ENCODE measurements at regions not wholly inside any gene's neighbourhood (a gene's known extent, or its start where the extent isn't known, plus 50 kb on each side); places are given as distances from the start of the nearest gene placed in this dataset.
"Not testable (repeated sequence)": the region's sequence is repeated elsewhere in the genome, so short reads cannot be mapped to it uniquely, and the experiment has no call there.

DNA sequence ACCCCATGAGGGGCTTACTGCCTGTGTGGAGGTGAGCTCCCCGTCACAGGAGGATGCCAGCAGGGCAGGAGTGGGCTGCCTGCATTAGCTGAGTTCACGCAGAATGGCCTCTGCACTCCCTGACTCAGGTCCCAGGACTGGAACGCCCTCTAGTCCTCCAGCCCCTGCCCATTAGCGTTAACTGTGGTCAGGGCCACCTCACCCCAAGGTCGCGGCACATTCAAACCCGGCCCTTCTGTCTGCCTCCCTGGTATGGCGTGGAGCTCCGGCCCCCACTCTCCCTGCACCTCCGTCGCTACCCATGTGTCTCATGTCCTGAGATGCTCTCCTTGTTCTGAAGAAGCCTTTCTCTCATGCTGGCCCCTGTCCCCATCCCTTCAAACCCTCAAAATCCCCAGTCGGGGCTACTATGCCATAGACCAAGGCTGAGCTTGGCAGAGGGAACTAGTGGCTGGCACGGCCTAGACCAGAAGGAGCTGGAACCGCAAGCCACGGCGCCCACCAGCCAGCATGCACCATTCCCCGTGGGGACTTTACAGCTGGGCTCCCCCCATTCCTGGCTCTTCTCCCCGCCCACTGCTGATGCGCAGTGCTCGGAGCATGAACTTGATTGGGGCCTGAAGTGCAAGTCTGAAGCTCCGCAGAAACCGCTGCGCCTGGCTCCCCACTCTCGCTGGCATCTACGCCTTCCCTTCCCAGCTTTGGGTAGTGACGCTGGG lies 79.5 kb upstream of the RTL6 start:
- no peak for DNase-seq (ENCODE audit: low read depth in 1 of 2, low spot score in 1 of 2)

DNA sequence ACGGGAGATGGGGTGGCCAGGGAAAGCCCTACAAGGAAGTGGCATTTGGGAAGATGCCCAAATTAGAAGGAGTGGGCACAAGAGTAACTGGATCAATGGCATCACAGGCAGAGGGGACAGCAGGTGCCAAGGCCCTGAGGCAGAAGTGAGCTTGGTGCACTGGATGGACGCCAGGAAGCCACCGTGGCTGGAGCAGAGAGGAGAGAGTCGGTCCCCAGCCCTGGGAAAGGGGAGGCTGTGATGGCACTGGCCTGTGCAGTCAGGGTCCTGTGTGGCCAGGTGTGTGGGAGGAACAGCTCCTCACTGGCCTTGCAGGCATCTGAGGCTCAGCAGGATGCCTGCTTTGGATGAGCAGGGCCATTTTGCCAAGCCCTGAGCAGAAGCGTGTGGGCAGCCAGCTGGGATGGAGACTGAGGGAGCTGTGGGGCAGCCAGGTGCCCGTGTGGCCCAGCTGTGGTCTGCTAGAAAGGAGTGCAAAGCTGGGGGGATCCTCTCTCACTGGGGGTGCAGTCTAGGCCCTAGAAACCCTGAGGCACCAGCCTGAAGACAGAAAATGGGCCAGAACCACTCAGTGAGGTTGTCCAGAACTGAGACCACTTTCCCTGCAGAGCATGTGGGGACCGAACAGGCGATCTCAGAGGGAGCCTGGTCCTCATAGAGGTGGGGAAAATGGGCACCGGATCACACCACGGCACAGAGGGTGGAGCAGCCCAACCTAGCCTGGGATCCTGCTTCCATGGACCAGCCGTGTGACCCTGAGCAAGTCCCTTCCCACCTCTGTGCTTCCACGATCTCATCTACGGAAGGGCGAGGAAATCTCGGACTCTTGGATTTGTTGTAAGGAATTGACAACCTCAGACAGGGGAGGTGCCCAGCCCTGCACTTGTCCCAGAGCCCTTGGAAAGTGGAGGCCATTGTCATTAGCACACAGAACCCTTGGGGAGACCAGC lies 78.6 kb upstream of the RTL6 start:
- no peak for DNase-seq (ENCODE audit: low read depth in 1 of 2, low spot score in 1 of 2)

DNA sequence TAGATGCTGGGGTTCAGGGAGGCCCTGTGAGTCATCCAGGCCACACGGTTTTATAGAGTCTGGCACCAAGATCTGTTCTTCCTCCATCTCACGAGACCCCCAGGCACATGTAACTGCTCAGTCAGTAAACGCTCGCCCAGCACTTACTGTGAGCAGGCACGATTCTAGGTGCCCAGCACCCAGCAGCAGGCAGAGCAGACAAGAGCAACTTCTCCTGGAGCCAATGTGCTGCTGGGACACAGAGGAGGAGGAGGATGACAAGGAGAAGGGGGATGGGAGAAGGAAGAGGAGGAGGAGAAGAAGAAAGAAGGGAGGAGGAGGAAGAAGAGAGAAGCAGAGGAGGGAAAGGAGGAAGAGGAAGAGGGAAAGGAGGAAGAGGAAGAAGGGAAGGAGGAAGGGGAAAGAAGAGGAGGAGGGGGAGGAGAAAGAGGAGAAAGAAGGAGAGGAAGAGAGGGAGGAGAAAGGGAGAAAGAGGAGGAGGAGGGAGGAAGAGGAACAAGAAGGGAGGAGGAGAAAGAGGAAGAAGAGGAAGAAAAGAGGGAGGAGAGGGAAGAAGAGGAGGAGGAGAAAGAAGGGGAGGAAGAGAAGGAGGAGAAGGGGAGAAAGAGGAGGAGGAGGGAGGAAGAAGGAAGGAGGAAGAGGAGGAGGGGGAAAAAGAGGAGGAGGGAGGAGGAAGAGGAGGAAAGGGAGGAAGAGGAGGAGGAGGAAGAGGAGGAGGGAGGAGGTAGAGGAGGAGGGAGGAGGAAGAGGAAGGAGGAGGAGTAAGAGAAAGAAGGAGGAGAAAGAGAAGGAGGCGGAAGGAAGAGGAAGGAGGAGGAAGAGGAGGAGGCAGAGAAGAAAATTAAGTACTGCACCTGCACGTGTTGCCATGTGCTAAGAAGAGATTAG lies 77.6 kb upstream of the RTL6 start:
- no peak for DNase-seq (ENCODE audit: low read depth in 1 of 2, low spot score in 1 of 2)

DNA sequence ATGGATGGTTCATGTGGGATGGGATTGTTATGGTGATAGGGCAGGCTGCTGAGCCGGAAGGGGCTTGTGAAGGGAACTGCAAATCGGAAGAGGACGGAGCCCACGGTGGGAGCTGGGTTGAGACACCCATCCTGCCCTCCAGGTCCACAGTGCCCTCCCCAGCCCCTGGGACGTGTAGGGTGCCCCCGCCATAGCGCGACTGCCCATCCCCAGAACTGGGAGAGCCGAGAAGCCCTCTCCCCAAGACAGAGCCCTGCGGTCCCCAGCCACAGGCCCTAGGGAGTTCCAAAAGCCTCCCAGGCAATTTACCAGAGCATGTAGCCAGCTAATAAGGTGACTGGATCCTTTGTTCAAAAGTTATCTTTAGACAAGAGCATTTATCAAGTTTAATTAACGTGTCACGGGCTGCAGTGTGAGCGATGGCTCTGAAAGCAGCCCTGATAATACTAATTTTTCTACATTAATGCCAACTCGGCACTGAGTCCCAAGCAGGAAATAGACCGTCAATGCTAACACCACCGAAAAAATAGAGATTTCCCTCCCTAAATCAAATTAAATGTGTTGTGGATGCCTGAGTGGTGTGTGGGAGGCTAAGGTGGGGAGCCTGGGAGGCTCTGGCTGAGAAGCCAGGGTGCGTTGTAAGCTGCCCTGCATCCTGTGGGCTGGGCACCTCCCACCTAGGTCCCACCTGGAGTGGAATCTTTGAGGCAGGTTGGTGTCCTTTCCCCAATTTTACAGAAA lies 76.8 kb upstream of the RTL6 start:
- no peak for DNase-seq (ENCODE audit: low read depth in 1 of 2, low spot score in 1 of 2)

DNA sequence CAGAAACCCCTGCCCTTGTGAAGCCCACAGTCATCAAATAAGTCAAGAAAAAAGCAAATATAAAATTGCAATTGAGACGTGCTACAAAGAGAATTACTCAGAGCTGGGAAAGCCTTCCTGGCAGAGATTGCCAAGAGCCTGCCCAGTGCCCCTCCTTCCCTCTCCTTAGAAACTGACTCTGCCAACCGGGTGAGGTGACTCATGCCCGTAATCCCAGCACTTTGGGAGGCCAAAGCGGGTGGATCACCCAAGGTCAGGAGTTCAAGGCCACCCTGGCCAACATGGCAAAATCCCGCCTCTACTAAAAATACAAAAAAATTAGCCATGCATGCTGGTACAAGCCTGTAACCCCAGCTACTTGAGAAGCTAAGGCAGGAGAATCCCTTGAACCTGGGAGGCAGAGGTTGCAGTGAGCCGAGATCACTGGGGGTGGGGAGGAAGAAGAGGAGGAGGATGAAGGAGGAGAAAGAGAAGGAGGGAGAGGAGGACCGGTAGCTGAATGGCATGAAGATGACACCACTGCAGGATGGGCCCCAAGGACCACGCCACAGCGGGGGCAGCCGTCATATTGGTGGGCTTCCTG lies 76.1 kb upstream of the RTL6 start:
- no peak for DNase-seq (ENCODE audit: low read depth in 1 of 2, low spot score in 1 of 2)

DNA sequence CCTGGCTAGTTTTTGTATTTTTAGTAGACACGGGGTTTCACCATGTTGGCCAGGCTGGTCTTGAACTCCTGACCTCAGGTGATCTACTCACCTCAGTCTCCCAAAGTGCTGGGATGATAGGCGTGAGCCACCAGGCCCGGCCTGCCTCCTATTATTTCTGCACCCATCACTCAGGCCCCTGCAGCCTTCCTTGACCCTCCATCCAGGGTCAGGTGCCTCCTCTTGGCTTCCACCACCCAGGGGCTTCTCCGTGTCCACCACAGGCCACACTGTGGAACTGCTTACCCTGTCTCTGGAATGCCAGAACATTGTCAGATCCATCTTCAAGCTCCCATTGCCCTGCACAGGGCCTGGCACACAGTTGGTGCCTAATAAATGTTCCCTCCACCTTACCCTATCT lies 75.4 kb upstream of the RTL6 start:
- DNase-seq (ENCODE audit: low read depth in 1 of 2, low spot score in 1 of 2), result no peak

DNA sequence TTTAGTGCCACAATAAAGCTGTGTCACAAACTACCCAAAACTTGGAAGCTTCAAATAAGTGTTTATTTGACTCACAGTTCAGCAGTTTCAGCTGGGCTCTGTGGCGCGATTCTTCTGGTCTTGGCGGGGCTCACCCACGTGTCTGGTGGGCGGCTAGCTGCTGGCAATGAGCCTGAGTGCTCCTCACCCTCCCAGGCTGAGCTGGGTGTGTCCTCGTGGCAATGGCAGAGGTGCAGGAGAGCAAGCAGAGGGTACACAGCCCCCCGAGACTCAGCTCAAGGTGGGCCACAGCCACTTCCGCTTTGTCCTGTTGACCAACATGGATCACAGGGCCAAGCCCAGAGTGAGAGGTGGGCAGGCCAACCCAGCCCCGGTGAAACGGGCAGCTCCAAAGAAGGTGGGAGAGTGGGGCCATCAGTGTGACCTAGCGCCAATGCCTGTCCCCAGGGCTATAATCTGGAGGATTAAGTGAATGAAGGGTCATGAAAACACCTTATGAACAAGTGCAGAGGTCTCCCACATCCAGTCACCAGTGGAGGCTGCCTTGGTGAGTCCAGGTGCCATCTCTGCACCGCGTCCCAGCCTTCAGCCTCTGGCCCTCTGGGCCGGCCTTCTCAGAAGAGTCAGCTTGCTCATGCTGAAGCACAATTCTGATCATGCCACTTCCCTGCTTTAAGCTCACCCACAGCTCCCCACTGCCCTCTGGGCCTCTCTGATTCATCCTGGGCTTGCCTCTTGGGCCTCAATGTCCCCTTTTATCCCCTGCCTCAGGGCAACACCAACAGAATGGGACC lies 74.6 kb upstream of the RTL6 start:
- no peak for DNase-seq (ENCODE audit: low read depth in 1 of 2, low spot score in 1 of 2)

DNA sequence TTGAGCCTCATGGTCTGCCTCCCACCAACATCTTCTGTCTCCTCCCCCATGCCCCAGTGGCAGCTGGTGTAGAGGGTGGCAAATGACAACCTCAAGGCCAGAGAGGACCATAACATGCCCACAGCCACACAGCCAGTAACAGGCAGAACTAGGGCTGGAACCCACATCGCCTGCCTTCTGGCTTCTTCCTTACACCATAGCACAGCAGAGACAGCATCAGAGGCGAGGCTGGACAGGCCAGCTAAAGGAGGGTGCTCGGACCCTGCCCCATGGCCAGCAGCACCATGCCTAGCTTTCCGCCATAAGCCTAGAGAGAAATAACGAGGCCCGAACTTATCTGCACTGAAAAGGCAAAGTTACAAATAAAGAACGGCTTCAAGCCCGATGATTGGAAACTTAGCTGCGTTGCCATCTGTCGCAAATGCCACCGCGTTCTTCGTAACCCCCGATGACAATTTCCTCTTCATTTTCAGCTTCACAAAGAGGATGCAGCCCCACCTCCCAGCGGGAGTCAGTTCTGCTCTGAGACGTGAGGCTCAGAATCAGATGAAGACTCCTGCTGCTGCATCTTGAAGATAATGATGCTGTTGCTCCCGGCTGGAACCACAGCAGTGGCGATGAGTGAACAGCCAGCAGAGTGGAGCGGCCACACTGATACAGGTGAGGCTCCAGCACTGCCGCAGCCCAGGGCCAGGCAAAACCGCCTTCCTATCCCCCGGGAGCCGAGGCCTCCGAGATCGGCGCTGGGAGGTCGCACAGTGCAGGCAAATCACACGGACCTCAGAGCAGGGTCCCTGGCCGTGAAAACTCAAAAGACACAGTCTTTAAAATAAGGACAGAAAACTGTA lies 73.8 kb upstream of the RTL6 start:
- DNase-seq (ENCODE audit: low read depth in 1 of 2, low spot score in 1 of 2), result no peak

DNA sequence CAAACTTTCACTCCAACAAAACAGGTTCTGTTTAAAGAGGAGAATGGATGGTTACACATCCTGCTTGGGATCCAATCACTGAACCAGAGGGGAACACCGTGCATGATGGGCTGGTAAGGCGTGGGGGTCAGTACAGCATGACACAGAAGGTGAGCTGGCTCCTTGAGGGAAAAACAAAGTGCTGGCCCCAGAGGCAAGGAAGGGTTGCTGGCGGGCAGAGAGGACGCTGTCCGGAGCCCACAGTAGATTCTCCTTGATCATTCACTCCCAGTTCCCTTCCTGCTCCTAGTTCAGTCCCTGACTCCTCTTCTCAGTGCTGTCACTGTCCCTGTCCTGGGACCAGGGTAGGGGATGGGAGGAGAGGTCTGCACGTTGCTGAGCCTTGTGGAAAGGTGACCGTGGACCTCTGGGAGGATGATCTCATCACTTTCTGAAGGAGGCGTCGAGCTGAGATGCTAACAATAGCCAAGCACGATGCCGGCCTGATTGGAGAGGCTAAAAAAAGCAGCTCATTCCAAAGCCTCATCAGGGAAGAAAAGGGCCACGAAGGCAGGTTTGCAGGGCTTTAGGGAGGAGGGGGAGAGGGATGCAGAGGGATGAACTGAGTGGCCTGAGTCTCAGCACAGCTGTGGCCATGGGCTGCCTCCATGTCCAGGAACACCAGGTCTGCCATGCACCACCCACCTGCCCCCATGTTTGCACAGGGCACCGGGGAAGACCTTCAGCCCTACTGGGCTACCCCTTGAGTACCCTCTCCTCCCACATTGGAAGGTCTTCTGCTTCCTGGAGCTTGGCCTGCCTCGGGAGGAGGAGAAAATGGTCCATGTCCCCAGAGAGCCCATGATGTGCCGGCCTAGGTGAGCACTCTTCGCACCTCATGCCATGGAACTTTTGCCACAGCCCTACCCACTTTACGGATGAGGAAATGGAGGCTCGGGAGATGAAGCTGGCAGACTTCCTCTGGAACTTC lies 72.7 kb upstream of the RTL6 start:
- DNase-seq (ENCODE audit: low read depth in 1 of 2, low spot score in 1 of 2), result no peak

DNA sequence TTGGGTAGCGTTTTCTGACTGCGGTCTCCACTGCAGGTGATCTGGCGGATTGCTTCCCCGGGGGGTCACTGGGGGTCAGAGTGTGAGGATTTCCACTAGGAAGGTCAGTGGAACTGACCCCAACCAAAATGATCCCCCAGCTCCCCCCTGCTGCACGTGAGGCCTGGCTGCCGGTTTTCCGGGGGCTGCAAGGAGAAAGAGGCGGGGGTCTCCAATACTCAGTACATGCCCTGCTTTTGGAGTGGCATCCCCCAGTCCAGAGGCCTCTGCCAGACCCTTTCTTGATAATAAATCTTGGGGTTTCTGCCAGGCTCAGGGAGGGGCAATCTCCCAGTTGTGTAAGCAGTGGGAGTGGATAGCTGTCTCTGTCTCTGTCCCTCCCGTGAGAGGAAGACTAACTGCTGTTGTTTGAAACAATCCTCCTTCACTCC lies 71.5 kb upstream of the RTL6 start:
- no peak for DNase-seq (ENCODE audit: low read depth in 1 of 2, low spot score in 1 of 2)

DNA sequence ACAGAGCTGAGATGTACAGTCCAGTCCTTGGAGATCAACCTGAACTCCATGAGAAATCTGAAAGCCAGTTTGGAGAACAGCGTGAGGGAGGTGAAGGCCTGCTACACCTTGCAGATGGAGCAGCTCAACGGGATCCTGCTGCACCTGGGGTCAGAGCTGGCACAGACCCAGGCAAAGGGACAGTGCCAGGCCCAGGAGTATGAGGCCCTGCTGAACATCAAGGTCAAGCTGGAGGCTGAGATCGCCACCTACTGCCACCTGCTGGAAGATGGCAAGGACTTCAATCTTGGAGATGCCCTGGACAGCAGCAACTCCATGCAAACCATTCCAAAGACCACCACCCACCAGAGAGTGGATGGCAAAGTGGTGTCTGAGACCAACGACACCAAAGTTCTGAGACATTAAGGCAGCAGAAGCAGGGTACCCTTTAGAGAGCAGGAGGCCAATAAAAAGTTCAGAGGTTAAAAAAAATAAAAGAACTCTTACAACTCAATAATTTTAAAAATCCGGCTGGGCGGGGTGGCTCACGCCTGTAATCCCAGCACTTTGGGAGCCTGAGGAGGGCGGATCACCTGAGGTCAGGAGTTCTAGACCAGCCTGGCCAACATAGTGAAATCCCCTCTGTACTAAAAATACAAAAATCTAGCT lies 69.9 kb upstream of the RTL6 start:
- DNase-seq (ENCODE audit: low read depth in 1 of 2, low spot score in 1 of 2), result peak; percentile 12 to 20

DNA sequence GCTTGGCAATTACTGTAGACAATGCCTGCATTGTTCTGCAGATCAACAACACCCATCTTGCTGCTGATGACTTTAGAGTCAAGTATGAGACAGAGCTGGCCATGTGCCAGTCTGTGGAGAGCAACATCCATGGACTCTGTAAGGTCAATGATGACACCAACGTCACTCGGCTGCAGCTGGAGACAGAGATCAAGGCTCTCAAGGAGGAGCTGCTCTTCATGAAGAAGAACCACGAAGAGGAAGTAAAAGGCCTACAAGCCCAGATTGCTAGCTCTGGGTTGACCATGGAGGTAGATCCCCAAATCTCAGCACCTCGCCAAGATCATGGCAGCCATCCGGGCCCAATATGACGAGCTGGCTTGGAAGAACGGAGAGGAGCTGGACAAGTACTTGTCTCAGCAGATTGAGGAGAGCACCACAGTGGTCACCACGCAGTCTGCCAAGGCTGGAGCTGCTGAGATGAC lies 69.4 kb upstream of the RTL6 start:
- not testable (repeated sequence) for DNase-seq (ENCODE audit: low read depth in 1 of 2, low spot score in 1 of 2)

DNA sequence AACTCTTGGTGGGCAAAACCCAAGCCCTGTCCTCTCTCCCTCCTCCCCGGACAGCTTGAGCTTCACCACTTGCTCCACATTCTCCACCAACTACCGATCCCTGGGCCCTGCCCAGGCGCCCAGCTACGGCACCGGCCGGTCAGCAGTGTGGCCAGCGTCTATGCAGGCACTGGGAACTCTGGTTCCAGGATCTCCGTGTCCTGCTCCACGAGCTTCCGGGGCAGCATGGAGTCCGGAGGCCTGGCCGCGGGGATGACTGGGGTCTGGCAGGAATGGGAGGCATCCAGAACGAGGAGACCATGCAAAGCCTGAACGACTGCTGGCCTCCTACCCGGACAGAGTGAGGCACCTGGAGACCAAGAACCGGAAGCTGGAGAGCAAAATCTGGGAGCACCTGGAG lies 68.9 kb upstream of the RTL6 start:
- no peak for DNase-seq (ENCODE audit: low read depth in 1 of 2, low spot score in 1 of 2)

DNA sequence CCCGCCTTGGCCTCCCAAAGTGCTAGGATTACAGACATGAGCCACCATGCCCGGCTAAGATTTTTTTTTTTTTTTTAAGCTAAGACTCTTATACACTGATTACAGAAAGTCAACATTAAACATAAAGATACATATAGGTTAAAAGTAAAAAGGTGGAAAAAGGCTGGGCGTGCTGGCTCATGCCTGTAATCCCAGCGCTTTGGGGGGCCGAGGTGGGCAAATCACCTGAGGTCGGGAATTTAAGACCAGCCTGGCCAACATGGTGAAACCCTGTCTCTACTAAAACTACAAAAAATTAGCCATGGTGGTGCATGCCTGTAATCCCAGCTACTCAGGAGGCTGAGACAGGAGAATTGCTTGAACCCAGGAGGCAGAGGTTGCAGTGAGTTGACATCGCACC lies 64.6 kb upstream of the RTL6 start:
- DNase-seq (ENCODE audit: low read depth in 1 of 2, low spot score in 1 of 2), result not testable (repeated sequence)

DNA sequence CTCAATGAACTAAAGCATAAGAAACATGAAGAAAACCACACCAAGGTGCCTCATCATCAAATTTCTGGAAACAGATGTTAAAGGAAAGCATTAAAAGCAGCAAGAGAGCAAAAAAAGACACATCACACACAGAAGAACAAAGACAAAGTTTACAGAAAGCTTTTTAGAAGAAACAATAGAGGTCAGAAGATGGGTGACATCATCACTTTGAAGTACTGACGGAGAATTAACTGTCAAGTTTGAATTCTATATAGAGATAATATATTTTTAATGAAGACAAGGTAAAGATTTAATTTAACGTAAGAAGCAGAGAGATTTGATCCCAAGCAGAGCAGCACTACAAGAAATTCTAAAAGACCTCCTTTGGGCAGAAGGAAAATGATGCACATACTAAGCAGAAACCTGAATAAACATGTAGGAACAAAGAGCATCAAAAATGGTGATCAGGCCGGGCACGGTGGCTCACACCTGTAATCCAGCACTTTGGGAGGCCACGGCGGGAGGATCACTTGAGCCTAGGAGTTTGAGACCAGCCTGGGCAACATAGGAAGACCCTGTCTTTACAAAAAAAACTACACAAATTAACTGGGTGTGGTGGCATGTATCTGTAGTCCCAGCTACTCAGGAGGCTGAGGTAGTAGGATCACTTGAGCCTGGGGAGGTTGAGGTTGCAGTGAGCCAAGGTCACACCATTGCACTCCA lies 63.3 kb upstream of the RTL6 start:
- DNase-seq (ENCODE audit: low read depth in 1 of 2, low spot score in 1 of 2), result no peak

DNA sequence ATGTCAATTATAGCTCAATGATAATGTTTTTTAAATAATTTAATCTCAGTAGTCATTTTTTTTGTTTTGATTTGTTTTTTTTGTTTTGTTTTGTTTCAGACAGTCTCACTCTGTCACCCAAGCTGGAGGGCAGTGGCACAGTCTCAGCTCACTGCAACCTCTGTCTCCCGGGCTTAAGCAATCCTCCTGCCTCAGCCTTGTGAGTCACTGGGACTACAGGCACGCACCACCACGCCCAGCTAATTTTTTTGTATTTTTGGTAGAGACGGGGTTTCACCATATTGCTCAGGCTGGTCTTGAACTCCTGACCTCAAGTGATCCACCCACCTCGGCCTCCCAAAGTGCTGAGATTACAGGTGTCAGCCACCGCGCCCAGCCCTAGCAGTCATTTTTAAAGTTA lies 60.6 kb upstream of the RTL6 start:
- DNase-seq (ENCODE audit: low read depth in 1 of 2, low spot score in 1 of 2), result not testable (repeated sequence)

Data from activated T-helper 1 cell treated with anti-CD3 and anti-CD28 coated beads, Interleukin-2, amount 50 U/mL, for 16 hours (primary cell).